GM23338 (cell line): ENCODE measurements at regions not wholly inside any gene's neighbourhood (a gene's known extent, or its start where the extent isn't known, plus 50 kb on each side); places are given as distances from the start of the nearest gene placed in this dataset.

Experiments
- CTCF ChIP-seq, 2 experiments: fragments of 200-600 bp in 1 of 2; sonication (generic) in 1 of 2; conservative IDR thresholded peaks; 2 replicates each; pipeline versions ENCODE4 v1.5.1 to v1.6.1; 2016 to 2017; ENCODE audit warnings: antibody characterized with exemption in 2 of 2, low read depth in 2 of 2, mild to moderate bottlenecking in 2 of 2, moderate library complexity in 1 of 2
- ETS1 ChIP-seq: IDR thresholded peaks from 2 replicates; pipeline ENCODE4 v1.6.1; 2016; ENCODE audit warnings: antibody characterized with exemption
- EZH2 ChIP-seq: fragments of 200-600 bp; sonication (generic); IDR thresholded peaks from one replicate; pipeline ENCODE4 v1.8.0; 2017; ENCODE audit warnings: antibody characterized with exemption, mild to moderate bottlenecking, low read depth; ENCODE audit not compliant: unreplicated experiment
- EZH2phosphoT487 ChIP-seq: fragments of 200-600 bp; sonication (generic); IDR thresholded peaks from one replicate; pipeline ENCODE4 v1.8.1; 2018; ENCODE audit warnings: antibody characterized with exemption; ENCODE audit not compliant: unreplicated experiment
- JUNB ChIP-seq: IDR thresholded peaks from one replicate; pipeline ENCODE4 v1.6.1; 2016; ENCODE audit warnings: antibody characterized with exemption; ENCODE audit not compliant: unreplicated experiment
- NANOG ChIP-seq: IDR thresholded peaks from 2 replicates; pipeline ENCODE4 v1.6.1; 2016; ENCODE audit warnings: antibody characterized with exemption, borderline replicate concordance
- POLR2AphosphoS5 ChIP-seq: IDR thresholded peaks from 2 replicates; pipeline ENCODE4 v1.6.1; 2016; ENCODE audit warnings: antibody characterized with exemption, low read depth
- REST ChIP-seq: IDR thresholded peaks from one replicate; pipeline ENCODE4 v1.6.1; 2018; ENCODE audit warnings: antibody characterized with exemption; ENCODE audit not compliant: unreplicated experiment
- STAT1 ChIP-seq: IDR thresholded peaks from one replicate; pipeline ENCODE4 v1.6.1; 2016; ENCODE audit warnings: antibody characterized with exemption; ENCODE audit not compliant: unreplicated experiment
- ZNF331 ChIP-seq: fragments of 250-450 bp; sonication (Bioruptor Pico); IDR thresholded peaks from 2 replicates; pipeline ENCODE4 v1.5.0; 2020; ENCODE audit warnings: low read depth, mild to moderate bottlenecking, moderate library complexity

- TF ChIP-seq CTCF (conservative IDR thresholded peaks at IDR 0.05; ENCODE audit: low read depth in 2 of 2): no peak
- no peak for TF ChIP-seq STAT1
- TF ChIP-seq REST: no peak
- TF ChIP-seq POLR2AphosphoS5: no peak
- TF ChIP-seq ETS1: no peak
- TF ChIP-seq EZH2: no peak
- TF ChIP-seq ZNF331 (CRISPR knock-in tag): no peak
- TF ChIP-seq EZH2phosphoT487: no peak
- TF ChIP-seq JUNB: no peak
- TF ChIP-seq NANOG: no peak
Measured at GRCh38 chr2:9685637-9686036, 54.8 kb upstream of the YWHAQ start.
